PC-3 (cell line): ENCODE measurements at regions not wholly inside any gene's neighbourhood (a gene's known extent, or its start where the extent isn't known, plus 50 kb on each side); places are given as distances from the start of the nearest gene placed in this dataset.
"Not testable (repeated sequence)": the region's sequence is repeated elsewhere in the genome, so short reads cannot be mapped to it uniquely, and the experiment has no call there.

ENCODE experiments used
- ATAC-seq: fragments of 200-7000 bp; cut with Tn5 transposase; 2 replicates; pipeline ENCODE4 v1.9.1; 2020; ENCODE audit warnings: mild to moderate bottlenecking, moderate library complexity
- BruUV-seq: library from RNA; stranded (reverse); fragments of 400-500 nt; replicated peaks from 2 replicates; lab custom pipeline; 2021; lab: Mats Ljungman, UMichigan
- CTCF ChIA-PET: fragments of 300-600 bp; sonication (Branson Sonifier 250); formaldehyde crosslinking; loops from one replicate; lab custom pipeline; 2022; ENCODE audit warnings: antibody characterized with exemption; lab: Charles Lee
- POLR2A ChIA-PET: fragments of 300-600 bp; sonication (Branson Sonifier 250); formaldehyde crosslinking; loops from one replicate; lab custom pipeline; 2022; ENCODE audit warnings: antibody characterized with exemption; ENCODE audit not compliant: unreplicated experiment; lab: Charles Lee
- DNase-seq: peaks from one replicate; pipeline ENCODE4 v3.0.0-alpha.2; 2015
- H2AFZ ChIP-seq: fragments of 300-600 bp; sonication (generic); 2 replicates; pipeline ENCODE4 v1.6.0; 2016; ENCODE audit warnings: antibody characterized with exemption, low read length
- H3F3A ChIP-seq: fragments of 300-600 bp; sonication (generic); one replicate; pipeline ENCODE4 v1.6.0; 2017; ENCODE audit warnings: antibody characterized with exemption, low read length, control low read depth, mild to moderate bottlenecking; ENCODE audit not compliant: unreplicated experiment
- H3K27ac ChIP-seq: fragments of 300-600 bp; sonication (generic); 2 replicates; pipeline ENCODE4 v1.5.1; 2016; ENCODE audit warnings: mild to moderate bottlenecking, low read length
- H3K27me3 ChIP-seq: fragments of 300-600 bp; sonication (generic); 2 replicates; pipeline ENCODE4 v1.6.1; 2016; ENCODE audit warnings: low read length, mixed read lengths
- H3K36me3 ChIP-seq: fragments of 300-600 bp; sonication (generic); 2 replicates; pipeline ENCODE4 v1.6.1; 2016; ENCODE audit warnings: low read depth, mixed run types, low read length, mixed read lengths
- H3K4me1 ChIP-seq: fragments of 300-600 bp; sonication (generic); 2 replicates; pipeline ENCODE4 v1.5.1; 2016; ENCODE audit warnings: low read length; ENCODE audit not compliant: insufficient read depth
- H3K4me2 ChIP-seq: fragments of 300-600 bp; sonication (generic); 2 replicates; pipeline ENCODE4 v1.6.0; 2016; ENCODE audit warnings: low read length
- H3K4me3 ChIP-seq: fragments of 300-600 bp; sonication (generic); 2 replicates; pipeline ENCODE4 v1.5.1; 2016; ENCODE audit warnings: mild to moderate bottlenecking, low read length, mixed read lengths
- H3K79me2 ChIP-seq: fragments of 300-600 bp; sonication (generic); 2 replicates; pipeline ENCODE4 v1.6.1; 2017; ENCODE audit warnings: low read length, mixed read lengths
- H3K9ac ChIP-seq: fragments of 300-600 bp; sonication (generic); 2 replicates; pipeline ENCODE4 v1.6.0; 2016; ENCODE audit warnings: mild to moderate bottlenecking, low read length
- H3K9me2 ChIP-seq: fragments of 300-600 bp; sonication (generic); replicated peaks from 2 replicates; pipeline ENCODE4 v1.6.1; 2016; ENCODE audit warnings: mixed run types, low read length, mixed read lengths
- H3K9me3 ChIP-seq: fragments of 300-600 bp; sonication (generic); 2 replicates; pipeline ENCODE4 v1.6.1; 2016; ENCODE audit warnings: low read length, mixed read lengths
- H4K20me1 ChIP-seq: fragments of 300-600 bp; sonication (generic); 2 replicates; pipeline ENCODE4 v1.6.1; 2016; ENCODE audit warnings: low read length, mixed read lengths
- EZH2 ChIP-seq: fragments of 300-600 bp; sonication (generic); IDR thresholded peaks from one replicate; pipeline ENCODE4 v1.6.1; 2017; ENCODE audit warnings: antibody characterized with exemption, mild to moderate bottlenecking, low read length; ENCODE audit not compliant: unreplicated experiment
- EZH2phosphoT487 ChIP-seq: fragments of 300-600 bp; sonication (generic); IDR thresholded peaks from 2 replicates; pipeline ENCODE4 v1.6.1; 2018; ENCODE audit warnings: mild to moderate bottlenecking, antibody characterized with exemption, low read length, borderline replicate concordance
- intact Hi-C: fragments of 100-400 bp; cut with micrococcal nuclease; formaldehyde crosslinking; loops from 2 replicates; pipeline ENCODE4 v1.9.0; 2023
- TF ChIP-seq, protein P1 (sequence below): fragments of 300-600 bp; sonication (generic); conservative IDR thresholded peaks from 2 replicates; pipeline ENCODE4 v1.5.1; 2017; ENCODE audit warnings: antibody characterized with exemption, low read depth, mild to moderate bottlenecking, low read length

DNA sequence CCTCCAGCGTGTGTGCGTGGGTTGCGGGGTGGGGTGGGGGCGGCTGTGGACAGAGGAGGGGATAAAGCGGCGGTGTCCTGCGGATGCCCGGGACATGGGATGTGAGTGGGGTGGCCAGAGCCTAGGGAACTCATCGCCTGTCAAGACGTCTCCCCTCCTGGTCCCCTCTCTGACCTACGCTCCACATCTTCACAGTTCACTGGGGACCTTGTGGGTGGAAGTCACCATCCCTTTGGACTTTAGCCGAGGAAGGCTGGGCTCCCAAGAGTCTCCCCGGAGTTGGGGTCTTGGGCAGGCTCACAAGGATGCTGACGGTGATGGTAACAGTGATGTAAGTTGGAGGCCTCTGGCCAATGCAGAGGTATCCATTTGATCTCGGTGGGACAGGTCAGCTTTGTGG lies 760.3 kb upstream of the DEFB115 start:
- H3K27me3 ChIP-seq, H3K9ac ChIP-seq, H3K9me2 ChIP-seq, H4K20me1 ChIP-seq, H3K4me2 ChIP-seq, H3K4me3 ChIP-seq, CTCF ChIA-PET, H2AFZ ChIP-seq, H3K4me1 ChIP-seq, H3K9me3 ChIP-seq, H3K79me2 ChIP-seq, H3F3A ChIP-seq, DNase-seq, POLR2A ChIA-PET, H3K27ac ChIP-seq, H3K36me3 ChIP-seq, intact Hi-C loops, ATAC-seq, BruUV-seq: not testable (repeated sequence)

DNA sequence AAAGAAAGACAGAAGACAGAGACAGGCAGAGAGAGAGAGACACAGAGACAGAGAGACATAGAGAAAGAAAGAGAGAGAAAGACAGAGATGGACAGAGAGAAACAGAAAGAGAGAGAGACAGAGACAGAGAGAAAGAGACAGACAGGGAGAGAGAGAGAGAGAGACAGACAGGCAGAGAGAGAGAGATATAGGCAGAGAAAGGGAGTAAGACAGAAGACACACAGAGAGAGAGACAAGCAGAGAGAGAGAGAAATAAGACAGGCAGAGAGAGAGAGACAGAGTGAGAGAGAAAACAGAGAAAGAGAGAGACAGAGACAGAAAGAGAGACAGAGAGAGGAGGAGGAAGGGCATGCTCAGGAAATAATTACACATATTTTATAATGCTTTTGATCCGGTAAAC lies 758.3 kb upstream of the DEFB115 start:
- Histone ChIP-seq H2AFZ (no peak overlapping the region), H3K36me3 (no peaks in the 10 kb centered on the region), H3K4me3 (no peak overlapping the region), H3K9me3 (no peaks in the 10 kb centered on the region), H3K27ac (no peak overlapping the region), H3K9me2 (no peaks in the 10 kb centered on the region), H3K9ac (no peak overlapping the region), H3K4me1 (no peaks in the 10 kb centered on the region), H3K27me3 (peaks cover 12% of the 10 kb centered on the region; the same call in 1 of the 2 replicates), H3F3A (no peaks in the 10 kb centered on the region), H3K4me2 (no peak overlapping the region), H3K79me2 (no peaks in the 10 kb centered on the region), H4K20me1 (no peaks in the 10 kb centered on the region)
- ATAC-seq (no peak), DNase-seq (no peak)
- TF ChIP-seq EZH2phosphoT487 (no peak), EZH2 (no peak)
- TF ChIP-seq, protein P1, sequence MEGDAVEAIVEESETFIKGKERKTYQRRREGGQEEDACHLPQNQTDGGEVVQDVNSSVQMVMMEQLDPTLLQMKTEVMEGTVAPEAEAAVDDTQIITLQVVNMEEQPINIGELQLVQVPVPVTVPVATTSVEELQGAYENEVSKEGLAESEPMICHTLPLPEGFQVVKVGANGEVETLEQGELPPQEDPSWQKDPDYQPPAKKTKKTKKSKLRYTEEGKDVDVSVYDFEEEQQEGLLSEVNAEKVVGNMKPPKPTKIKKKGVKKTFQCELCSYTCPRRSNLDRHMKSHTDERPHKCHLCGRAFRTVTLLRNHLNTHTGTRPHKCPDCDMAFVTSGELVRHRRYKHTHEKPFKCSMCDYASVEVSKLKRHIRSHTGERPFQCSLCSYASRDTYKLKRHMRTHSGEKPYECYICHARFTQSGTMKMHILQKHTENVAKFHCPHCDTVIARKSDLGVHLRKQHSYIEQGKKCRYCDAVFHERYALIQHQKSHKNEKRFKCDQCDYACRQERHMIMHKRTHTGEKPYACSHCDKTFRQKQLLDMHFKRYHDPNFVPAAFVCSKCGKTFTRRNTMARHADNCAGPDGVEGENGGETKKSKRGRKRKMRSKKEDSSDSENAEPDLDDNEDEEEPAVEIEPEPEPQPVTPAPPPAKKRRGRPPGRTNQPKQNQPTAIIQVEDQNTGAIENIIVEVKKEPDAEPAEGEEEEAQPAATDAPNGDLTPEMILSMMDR = no peak
- no TSS peak for BruUV-seq
- ChIA-PET POLR2A (no interaction called here), CTCF (no interaction called here)
- intact Hi-C loops = no loop called here

DNA sequence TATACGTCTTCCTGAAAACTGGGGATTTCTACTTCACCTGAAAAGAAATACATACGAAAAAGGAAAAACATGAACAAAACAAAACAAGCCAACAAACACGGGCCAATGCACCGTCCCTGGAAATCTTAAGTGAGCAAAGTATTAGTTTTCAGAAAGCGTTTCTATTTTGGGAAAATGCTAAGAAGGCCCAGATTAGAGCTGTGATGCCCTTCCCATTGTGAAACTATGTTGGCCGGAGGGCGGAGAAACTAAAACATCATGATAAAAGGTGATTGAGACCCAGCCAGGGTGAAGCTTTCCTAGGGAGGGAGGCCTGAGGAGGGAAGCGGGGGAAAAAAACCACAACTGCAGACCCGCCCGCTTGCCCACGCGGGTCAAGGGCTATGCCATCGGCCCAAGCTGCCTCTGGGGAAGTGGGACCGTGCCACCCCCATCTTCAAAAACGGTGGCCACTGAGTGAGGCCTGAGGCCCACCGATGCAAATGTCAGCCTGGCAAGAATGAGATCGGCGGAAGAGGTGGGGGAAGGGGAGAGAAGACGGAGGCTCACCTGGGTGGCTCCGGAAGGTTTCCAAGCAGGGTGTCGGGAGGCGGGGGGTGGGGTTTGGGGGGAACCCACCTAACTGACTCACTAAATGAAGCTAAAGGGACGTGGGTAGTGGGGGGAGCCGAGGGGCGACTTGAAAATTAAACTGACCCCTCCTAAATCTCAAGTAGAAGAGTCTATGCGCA lies 757.6 kb upstream of the DEFB115 start:
- DNase-seq, H3K9me2 ChIP-seq, H3K27ac ChIP-seq, ATAC-seq, CTCF ChIA-PET, H3K4me2 ChIP-seq, intact Hi-C loops, H3K4me1 ChIP-seq, H3K79me2 ChIP-seq, H2AFZ ChIP-seq, H4K20me1 ChIP-seq, H3F3A ChIP-seq, H3K9ac ChIP-seq, H3K4me3 ChIP-seq, H3K9me3 ChIP-seq, BruUV-seq, POLR2A ChIA-PET, H3K36me3 ChIP-seq: not testable (repeated sequence)
- H3K27me3 ChIP-seq = peaks cover 15% of the 10 kb centered on the region; the same call in 1 of the 2 replicates

DNA sequence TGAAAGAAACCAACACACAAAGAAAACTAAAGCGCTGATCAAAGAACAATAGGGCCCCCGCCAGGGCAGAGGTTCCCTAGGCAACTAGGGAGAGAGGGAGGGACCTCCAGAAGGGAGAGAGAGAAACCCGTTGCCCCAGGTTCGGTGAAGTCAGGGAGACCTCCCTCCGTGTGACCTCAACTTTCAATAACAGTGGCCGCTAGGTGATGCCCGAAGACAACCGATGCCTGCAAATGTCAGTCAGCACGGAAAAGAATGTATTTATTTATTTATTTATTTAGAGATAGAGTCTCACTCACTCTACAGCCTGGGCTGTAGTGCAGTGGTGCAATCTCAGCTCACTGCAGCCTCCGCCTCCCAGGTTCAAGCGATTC lies 757.0 kb upstream of the DEFB115 start:
- H3K27me3 ChIP-seq = peaks cover 15% of the 10 kb centered on the region; the same call in 1 of the 2 replicates
- POLR2A ChIA-PET, H3K4me3 ChIP-seq, H3K4me2 ChIP-seq, H3K9ac ChIP-seq, H2AFZ ChIP-seq, H3K4me1 ChIP-seq, H4K20me1 ChIP-seq, DNase-seq, H3F3A ChIP-seq, H3K9me2 ChIP-seq, H3K36me3 ChIP-seq, BruUV-seq, CTCF ChIA-PET, intact Hi-C loops, H3K27ac ChIP-seq, ATAC-seq, H3K9me3 ChIP-seq, H3K79me2 ChIP-seq: not testable (repeated sequence)
